ENCODE measurements at regions not wholly inside any gene's neighbourhood (a gene's known extent, or its start where the extent isn't known, plus 50 kb on each side); places are given as distances from the start of the nearest gene placed in this dataset.

DNA sequence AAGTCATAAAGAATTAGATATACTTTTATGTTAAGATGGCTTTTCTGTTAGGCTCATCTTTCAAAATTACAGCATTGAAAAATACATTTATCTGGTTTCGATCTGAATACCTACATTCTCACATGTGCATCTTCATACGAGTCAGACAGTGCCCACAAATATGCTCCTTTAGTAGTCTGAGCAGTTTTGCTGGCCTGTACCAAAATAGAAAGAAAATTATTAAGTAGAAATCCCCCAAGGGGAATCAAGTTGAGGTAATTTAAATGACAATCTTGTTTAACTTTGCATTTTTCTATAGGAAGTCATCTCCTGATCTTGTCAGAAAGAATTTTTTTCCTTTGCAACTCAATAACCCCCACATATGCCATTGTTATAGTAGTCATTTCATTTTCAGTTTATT lies 287.4 kb upstream of the SEMA3D start:
- Histone ChIP-seq H3K4me3 (ENCODE audit: low read depth, low read length) (no peak overlapping the region), H3K27me3 (ENCODE audit: control insufficient read depth, insufficient read depth, low read length) (no peaks in the 10 kb centered on the region), H3K36me3 (ENCODE audit: control insufficient read depth, insufficient read depth, low read length) (no peaks in the 10 kb centered on the region)
- FAIRE-seq (no peak), DNase-seq (ENCODE audit: low read depth) (no peak)
- TF ChIP-seq, protein P1, sequence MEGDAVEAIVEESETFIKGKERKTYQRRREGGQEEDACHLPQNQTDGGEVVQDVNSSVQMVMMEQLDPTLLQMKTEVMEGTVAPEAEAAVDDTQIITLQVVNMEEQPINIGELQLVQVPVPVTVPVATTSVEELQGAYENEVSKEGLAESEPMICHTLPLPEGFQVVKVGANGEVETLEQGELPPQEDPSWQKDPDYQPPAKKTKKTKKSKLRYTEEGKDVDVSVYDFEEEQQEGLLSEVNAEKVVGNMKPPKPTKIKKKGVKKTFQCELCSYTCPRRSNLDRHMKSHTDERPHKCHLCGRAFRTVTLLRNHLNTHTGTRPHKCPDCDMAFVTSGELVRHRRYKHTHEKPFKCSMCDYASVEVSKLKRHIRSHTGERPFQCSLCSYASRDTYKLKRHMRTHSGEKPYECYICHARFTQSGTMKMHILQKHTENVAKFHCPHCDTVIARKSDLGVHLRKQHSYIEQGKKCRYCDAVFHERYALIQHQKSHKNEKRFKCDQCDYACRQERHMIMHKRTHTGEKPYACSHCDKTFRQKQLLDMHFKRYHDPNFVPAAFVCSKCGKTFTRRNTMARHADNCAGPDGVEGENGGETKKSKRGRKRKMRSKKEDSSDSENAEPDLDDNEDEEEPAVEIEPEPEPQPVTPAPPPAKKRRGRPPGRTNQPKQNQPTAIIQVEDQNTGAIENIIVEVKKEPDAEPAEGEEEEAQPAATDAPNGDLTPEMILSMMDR (IDR thresholded peaks at IDR 0.05; ENCODE audit: insufficient read depth, low read length, severe bottlenecking), result no peak

DNA sequence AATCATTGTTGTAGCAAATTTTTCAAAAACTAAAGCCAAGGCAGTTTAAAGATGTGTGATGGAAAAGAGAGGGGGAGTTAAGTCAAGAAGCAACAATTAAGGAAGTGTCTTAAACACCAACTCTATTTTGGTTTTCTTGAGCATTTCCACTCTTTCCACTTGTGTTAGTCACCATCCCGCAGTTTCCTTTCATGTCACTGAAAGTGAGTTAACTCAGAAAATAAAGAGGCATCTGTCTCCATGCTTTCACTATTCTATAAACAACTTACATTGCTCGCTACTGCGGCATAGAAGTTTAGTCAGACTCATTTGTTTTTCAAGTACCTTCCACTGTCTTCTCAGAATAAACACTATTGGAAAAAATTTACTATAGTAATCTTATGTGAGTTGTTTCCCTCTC lies 284.9 kb upstream of the SEMA3D start:
- H3K4me3 ChIP-seq (ENCODE audit: low read depth, low read length), result no peak overlapping the region
- TF ChIP-seq, protein P1 (IDR thresholded peaks at IDR 0.05; ENCODE audit: insufficient read depth, low read length, severe bottlenecking), result no peak
- FAIRE-seq (no peak), DNase-seq (ENCODE audit: low read depth) (no peak)
- H3K36me3 ChIP-seq (ENCODE audit: control insufficient read depth, insufficient read depth, low read length), result no peaks in the 10 kb centered on the region
- no peaks in the 10 kb centered on the region for H3K27me3 ChIP-seq (ENCODE audit: control insufficient read depth, insufficient read depth, low read length)

GRCh38 chr7:85471307-85471706 lies 284.5 kb upstream of the SEMA3D start:
- no peak overlapping the region for H3K4me3 ChIP-seq (ENCODE audit: low read depth, low read length)
- TF ChIP-seq, protein P1 (IDR thresholded peaks at IDR 0.05; ENCODE audit: insufficient read depth, low read length, severe bottlenecking), result no peak
- H3K36me3 ChIP-seq (ENCODE audit: control insufficient read depth, insufficient read depth, low read length), result no peaks in the 10 kb centered on the region
- no peak for DNase-seq (ENCODE audit: low read depth)
- no peaks in the 10 kb centered on the region for H3K27me3 ChIP-seq (ENCODE audit: control insufficient read depth, insufficient read depth, low read length)
- FAIRE-seq, result no peak

- no peak for FAIRE-seq
- TF ChIP-seq, protein P1 (IDR thresholded peaks at IDR 0.05; ENCODE audit: insufficient read depth, low read length, severe bottlenecking), result no peak
These were observed 282.7 kb upstream of the SEMA3D start for GRCh38 chr7:85469446-85470010.

DNA sequence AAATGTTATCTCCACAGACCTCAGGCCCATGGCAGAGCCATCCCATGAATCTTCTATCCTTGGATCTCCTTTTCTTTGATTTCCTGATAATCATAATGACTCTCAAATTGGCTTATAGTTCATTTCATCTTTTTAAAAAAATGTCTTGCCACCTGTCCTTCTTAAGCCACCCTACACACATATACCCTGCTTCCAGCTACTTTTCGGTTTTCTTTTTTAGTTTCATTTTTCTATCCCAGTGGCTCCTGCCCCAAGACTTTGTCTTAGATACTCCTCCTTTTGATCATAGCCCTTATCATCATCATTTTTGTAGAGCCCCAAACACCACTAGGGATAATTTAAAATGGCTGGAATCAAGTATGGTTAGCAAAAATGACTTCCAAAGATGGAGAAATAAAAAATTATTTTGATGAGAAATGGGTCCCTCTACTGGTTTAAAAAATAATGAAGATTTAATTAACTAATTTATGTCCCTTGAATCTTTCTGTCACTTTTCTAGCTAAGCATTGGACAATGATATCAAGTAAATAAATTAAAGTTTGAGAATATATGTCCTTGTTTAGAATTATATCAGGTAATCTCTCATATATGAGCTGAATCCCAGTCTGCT lies 277.3 kb upstream of the SEMA3D start:
- FAIRE-seq (no peak), DNase-seq (ENCODE audit: low read depth) (peak; percentile 8)
- TF ChIP-seq, protein P1 (IDR thresholded peaks at IDR 0.05; ENCODE audit: insufficient read depth, low read length, severe bottlenecking), result no peak
- Histone ChIP-seq H3K4me3 (ENCODE audit: low read depth, low read length) (no peak overlapping the region), H3K36me3 (ENCODE audit: control insufficient read depth, insufficient read depth, low read length) (no peaks in the 10 kb centered on the region), H3K27me3 (ENCODE audit: control insufficient read depth, insufficient read depth, low read length) (no peaks in the 10 kb centered on the region)

More at GRCh38 chr7:85469446-85470010, 282.7 kb upstream of the SEMA3D start:
- H3K4me3 ChIP-seq (ENCODE audit: low read depth, low read length), result no peak overlapping the region
- DNase-seq (ENCODE audit: low read depth), result no peak
- no peaks in the 10 kb centered on the region for H3K36me3 ChIP-seq (ENCODE audit: control insufficient read depth, insufficient read depth, low read length)
- H3K27me3 ChIP-seq (ENCODE audit: control insufficient read depth, insufficient read depth, low read length), result no peaks in the 10 kb centered on the region

GRCh38 chr7:85462671-85463070 lies 275.8 kb upstream of the SEMA3D start:
- no peaks in the 10 kb centered on the region for H3K36me3 ChIP-seq (ENCODE audit: control insufficient read depth, insufficient read depth, low read length)
- no peak for FAIRE-seq
- DNase-seq (ENCODE audit: low read depth), result no peak
- H3K27me3 ChIP-seq (ENCODE audit: control insufficient read depth, insufficient read depth, low read length), result no peaks in the 10 kb centered on the region
- no peak overlapping the region for H3K4me3 ChIP-seq (ENCODE audit: low read depth, low read length)
- TF ChIP-seq, protein P1 (IDR thresholded peaks at IDR 0.05; ENCODE audit: insufficient read depth, low read length, severe bottlenecking), result no peak
